Amniotic stem cell (primary cell): ENCODE measurements at regions not wholly inside any gene's neighbourhood (a gene's known extent, or its start where the extent isn't known, plus 50 kb on each side); places are given as distances from the start of the nearest gene placed in this dataset.

Experiments
- DNase-seq: peaks from one replicate; lab custom pipeline; 2025; lab: John Stamatoyannopoulos, UW

DNA sequence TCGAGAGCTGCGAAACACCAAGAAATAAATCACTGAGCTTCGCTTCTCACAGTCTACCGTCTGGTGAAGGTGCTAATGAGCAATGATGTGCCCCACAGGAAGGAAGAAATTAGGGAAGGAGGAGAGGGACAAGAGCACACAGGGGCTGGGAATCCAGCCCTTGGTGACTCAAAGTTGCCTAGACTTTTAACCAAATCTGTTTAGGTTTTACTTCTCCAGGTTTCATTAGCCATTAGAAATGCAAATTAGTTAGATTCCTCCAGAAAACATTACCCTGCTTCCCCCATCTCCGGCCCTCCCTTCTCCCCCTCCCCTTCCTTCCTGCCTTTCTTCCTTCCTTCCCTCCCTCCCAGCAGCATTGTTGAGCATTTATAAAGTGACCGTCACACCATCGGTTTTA lies 59.3 kb upstream of the UBE2E1 start:
- no peak for DNase-seq

DNA sequence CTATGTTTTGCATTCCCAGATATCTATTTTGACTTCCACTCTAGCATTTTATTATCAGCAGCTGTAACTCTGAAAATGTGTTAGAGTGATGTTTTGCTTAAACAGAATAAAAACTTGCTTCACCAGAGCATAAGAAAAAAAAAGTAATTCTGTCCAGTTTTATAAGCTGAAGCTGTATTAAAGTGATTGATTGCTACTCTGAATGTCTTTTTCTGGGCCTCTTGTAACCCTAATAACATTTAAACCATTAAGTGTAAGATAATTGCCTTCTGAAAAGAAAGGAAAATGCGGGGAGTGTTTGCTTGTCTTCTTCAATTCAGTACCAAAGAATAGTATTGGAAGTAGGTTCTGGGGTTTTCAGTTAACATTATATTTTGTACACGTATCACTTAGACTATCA lies 57.9 kb upstream of the UBE2E1 start:
- no peak for DNase-seq

DNA sequence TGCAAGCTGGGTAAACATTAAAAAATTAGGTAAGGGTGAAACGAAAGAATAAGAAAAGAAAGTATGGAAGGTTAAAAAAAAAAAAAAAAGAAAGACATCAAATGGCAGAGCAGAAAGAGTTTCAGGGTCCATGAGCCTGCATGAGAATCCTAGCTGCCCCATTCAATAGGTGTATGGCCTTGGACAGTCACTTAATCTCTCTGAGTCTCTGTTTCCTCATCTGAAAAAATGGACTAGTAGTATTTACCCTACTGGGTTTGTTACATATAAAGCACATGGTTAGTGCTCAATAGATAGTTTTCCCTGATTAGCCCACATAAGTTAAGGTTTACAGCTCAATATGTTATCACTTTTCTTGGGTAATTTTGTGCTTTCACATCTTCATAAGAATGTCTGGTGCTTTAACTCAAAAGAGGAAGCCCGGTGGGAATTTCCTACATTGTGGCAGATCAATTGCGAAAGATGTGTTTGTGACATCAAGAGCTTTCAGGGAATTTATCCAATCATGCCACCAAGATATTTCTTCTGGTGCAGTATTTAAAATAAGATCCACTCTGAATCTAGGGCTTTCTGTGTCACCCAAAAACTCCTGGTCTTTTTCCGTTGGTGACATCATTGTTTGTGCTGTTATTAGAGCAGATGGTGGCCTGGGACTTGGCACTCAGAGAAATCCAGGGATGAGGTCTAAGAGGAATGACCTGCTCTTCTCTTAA lies 57.2 kb upstream of the UBE2E1 start:
- no peak for DNase-seq

DNA sequence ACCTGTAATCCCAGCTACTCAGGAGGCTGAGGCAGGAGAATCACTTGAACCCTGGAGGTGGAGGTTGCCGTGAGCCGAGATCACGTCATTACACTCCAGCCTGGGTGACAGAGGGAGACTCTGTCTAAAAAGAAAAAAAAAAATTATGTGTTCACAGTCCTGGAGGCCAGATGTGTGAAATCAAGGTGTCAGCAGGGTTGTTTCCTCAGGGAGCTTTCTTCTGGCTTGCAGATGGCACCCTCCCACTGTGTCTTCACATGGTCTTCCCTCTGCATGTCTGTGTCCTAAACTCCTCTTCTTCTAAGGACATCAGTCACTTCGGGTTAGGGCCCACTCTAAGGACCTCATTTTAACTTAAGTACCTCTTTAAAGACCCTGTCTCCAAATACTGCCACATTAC lies 56.1 kb upstream of the UBE2E1 start:
- DNase-seq, result no peak

DNA sequence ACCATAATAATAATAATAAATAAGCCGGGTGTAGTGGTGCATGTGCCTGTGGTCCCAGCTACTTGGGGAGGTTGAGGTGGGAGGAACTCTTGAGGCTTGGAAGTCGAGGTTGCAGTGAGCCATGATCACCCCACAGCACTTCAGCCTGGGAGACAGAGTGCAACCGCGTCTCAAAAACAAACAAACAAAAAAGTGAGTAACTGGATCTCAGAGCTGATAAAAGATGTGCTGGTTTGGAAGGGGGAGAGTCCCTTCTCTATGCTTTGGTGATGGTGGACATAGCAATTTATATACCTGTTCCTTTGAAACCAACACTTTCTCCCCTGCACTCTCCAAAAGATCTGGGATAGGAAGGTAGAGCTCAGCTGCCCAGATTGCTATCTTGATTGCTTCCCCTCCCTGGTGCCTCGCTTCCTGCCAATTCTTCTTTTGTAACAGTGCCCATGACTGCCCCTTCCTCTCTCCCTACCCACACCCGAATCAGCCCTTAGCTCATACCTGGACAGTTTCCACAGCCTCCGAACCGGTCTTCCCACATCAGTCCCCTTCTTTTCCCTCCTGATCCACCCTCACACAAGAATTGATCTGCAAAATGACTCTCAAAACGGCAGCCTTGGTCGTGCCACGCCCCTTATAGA lies 55.1 kb upstream of the UBE2E1 start:
- DNase-seq, result no peak

DNA sequence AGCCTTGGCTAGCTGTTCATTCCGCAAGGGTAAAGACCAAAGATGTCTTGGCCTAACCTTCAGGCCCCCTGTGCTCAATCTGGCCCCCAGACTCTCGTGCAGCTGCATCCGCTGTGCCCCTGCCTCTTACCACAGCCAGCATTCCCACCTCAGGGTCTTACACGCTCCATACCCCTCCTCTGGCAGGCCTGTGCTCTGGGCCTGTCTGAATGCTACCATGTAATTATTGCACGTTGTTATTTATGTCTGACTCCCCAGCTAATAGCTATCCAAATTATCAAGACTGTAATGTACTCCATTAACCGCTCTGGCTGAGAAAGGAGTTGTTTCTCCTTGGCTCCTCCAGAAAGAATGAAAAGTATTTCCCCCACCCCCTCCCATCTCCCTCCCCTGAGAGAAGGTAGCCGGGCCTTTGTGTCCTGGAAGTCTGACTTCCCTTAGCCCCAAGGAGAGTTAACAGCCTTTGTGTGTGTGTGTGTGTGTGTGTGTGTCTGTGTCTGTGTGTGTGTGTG lies 54.5 kb upstream of the UBE2E1 start:
- DNase-seq, result no peak

DNA sequence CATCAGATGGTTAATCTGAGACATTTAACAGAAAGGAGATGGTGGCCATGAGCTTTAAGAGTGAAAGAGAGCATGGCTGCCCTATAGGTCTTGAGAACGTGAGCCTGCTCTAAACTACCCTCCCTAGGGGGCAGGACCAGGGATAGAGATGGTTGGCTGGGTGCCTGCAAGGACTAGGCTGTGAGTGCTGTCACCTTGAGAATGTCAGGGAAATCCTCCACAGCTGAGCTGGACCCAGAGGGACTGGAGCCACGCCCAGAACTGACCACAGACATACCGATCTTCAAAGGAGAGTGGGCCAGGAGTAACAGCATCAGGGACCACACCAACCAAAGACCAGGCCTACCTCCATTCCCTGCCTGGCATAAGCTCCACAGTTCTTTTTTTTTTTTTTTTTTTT lies 53.6 kb upstream of the UBE2E1 start:
- DNase-seq, result no peak

DNA sequence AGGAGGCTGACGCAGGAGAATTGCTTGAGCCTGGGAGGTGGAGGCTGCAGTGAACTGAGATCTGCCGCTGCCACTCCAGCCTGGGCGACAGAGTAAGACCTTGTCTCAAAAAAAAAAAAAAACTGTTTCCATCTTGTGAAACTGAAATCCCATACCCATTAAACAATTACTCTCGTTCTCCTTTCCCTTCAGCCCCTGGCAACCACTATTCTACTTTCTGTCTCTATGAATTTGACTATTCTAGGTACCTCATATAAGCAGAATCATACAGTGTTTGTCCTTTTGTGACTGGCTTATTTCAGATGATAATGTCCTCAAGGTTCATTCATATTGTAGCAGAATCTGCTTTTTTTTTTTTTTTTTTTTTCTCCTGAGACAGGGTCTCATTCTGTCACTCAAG lies 51.5 kb upstream of the UBE2E1 start:
- DNase-seq, result no peak
